Heart left ventricle (tissue), 16 donors: ENCODE measurements at regions not wholly inside any gene's neighbourhood (a gene's known extent, or its start where the extent isn't known, plus 50 kb on each side); places are given as distances from the start of the nearest gene placed in this dataset.

Source experiments
- ATAC-seq, 4 donors: fragments of 200-7000 bp; cut with Tn5 transposase; one replicate each; pipeline ENCODE4 v1.9.1; 2020 to 2022; ENCODE audit warnings: moderate library complexity in 4 of 4, mild to moderate bottlenecking in 3 of 4, moderate number of reproducible peaks in 1 of 4
- DNase-seq, 5 donors: peaks; one replicate each; pipeline ENCODE4 v3.0.0-alpha.2; 2020
- H3K27ac ChIP-seq, 12 donors: fragments of 200-600 bp; sonication (generic) in 4 of 12; one replicate each; pipeline versions ENCODE4 v1.5.0 to v1.8.0; 2016 to 2022; ENCODE audit warnings: mild to moderate bottlenecking in 2 of 12
- H3K27me3 ChIP-seq, 9 donors: fragments of 200-600 bp; sonication (generic) in 2 of 9; one replicate each; pipeline versions ENCODE4 v1.5.1 to v1.8.0; 2016 to 2022; ENCODE audit warnings: mild to moderate bottlenecking in 3 of 9
- H3K36me3 ChIP-seq, 9 donors: fragments of 200-600 bp; sonication (generic) in 2 of 9; one replicate each; pipeline versions ENCODE4 v1.5.0 to v1.8.0; 2018 to 2022; ENCODE audit warnings: mild to moderate bottlenecking in 2 of 9
- H3K4me1 ChIP-seq, 12 donors: fragments of 200-600 bp; sonication (generic) in 4 of 12; one replicate each; pipeline versions ENCODE4 v1.5.0 to v1.8.0; 2016 to 2022; ENCODE audit warnings: mild to moderate bottlenecking in 3 of 12
- H3K4me3 ChIP-seq, 12 donors: fragments of 200-600 bp; sonication (generic) in 4 of 12; one replicate each; pipeline versions ENCODE4 v1.5.0 to v1.8.0; 2017 to 2022; ENCODE audit warnings: mild to moderate bottlenecking in 9 of 12, moderate library complexity in 4 of 12
- H3K9me3 ChIP-seq, 12 donors: fragments of 200-600 bp; sonication (generic) in 4 of 12; one replicate each; pipeline versions ENCODE4 v1.5.0 to v1.8.0; 2016 to 2022; ENCODE audit warnings: mild to moderate bottlenecking in 1 of 12
- POLR2A ChIP-seq, 2 donors: fragments of 450-650 bp; IDR thresholded peaks; one replicate each; pipeline ENCODE4 v1.6.1; 2017; ENCODE audit warnings: antibody characterized with exemption in 2 of 2, mild to moderate bottlenecking in 2 of 2, moderate library complexity in 2 of 2
- WGBS, 4 donors: extraction: QIAGEN DNeasy Blood & Tissue Kit in 2 of 4; methylation state at CpG; one replicate each; pipeline versions ENCODE4 v1.1.5 to v1.1.7; 2013 to 2018; 5-methylcytosine and 5-hydroxymethylcytosine counted together
- intact Hi-C, 10 donors: fragments of 100-400 bp; cut with DNase I; formaldehyde crosslinking; loops; one replicate each; pipeline versions ENCODE4 v1.11.1 to v1.14.2; 2022
- TF ChIP-seq, protein P1 (sequence below), 12 donors: fragments of 200-600 bp; sonication (generic) in 4 of 12; IDR thresholded peaks; one replicate each; pipeline versions ENCODE4 v1.5.0 to v1.8.0; 2018 to 2022; ENCODE audit warnings: antibody characterized with exemption in 12 of 12, mild to moderate bottlenecking in 5 of 12
- donor health status: ischemic (EF 13 %, LVEDD 7.1; RV severe dilation, severe dysfunction).
- donor health status: healthy with polysubstance abuse.
- donor health status: DM: no; HTN: yes; CAD: no.
- donor health status: DM: no; HTN: no; CAD: no.
- donor health status: ischemic (EF 25% LVEDD 6.9; RV normal size, moderate dysfunction).
- donor health status: ischemic (EF 25% LVEDD 5.7; RV mildly dilated, moderate dysfunction).
- donor health status: healthy.
- donor health status: DM: yes; HTN: yes; CAD: no.
- donor health status: ischemic (EF 35%, LVEDD 5.7; RV mildly dilated, moderate dysfunction).
- donor health status: nonischemic (EF 11% LVEDD 7.7; RV severe dilation, severe dysfunction).
- donor health status: DM: yes; HTN: yes; CAD: no.
- donor health status: PGD.
- donor health status: ischemic (EF 29% LVEDD 5.4; RV normal size, mild dysfunction).
- donor health status: nonischemic (EF 23%, LVEDD 6.1; RV moderate dilation, normal function).

DNA sequence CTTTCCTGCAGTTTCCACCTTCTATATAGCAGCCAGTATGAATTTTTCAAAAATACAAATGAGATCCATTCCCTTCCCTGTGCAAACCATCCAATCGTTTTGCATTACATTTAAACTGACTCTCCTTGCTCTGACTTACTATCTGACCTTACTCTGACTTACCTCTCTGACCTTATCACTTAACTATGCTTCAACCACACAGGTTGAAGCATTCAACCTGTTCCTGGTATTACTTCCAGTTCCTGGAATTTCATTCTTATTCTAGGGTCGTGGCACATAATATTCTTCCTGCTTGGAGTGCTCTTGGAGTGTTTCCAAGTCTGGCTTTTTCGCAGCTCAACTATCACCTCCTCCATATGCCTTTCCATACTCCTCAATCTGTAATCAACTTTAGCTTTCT lies 850.6 kb upstream of the CHAC2 start:
- intact Hi-C loops, result no loop called here
- TF ChIP-seq, protein P1, sequence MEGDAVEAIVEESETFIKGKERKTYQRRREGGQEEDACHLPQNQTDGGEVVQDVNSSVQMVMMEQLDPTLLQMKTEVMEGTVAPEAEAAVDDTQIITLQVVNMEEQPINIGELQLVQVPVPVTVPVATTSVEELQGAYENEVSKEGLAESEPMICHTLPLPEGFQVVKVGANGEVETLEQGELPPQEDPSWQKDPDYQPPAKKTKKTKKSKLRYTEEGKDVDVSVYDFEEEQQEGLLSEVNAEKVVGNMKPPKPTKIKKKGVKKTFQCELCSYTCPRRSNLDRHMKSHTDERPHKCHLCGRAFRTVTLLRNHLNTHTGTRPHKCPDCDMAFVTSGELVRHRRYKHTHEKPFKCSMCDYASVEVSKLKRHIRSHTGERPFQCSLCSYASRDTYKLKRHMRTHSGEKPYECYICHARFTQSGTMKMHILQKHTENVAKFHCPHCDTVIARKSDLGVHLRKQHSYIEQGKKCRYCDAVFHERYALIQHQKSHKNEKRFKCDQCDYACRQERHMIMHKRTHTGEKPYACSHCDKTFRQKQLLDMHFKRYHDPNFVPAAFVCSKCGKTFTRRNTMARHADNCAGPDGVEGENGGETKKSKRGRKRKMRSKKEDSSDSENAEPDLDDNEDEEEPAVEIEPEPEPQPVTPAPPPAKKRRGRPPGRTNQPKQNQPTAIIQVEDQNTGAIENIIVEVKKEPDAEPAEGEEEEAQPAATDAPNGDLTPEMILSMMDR (IDR thresholded peaks at IDR 0.05), result no peak
- no peak for TF ChIP-seq POLR2A (IDR thresholded peaks at IDR 0.05)

DNA sequence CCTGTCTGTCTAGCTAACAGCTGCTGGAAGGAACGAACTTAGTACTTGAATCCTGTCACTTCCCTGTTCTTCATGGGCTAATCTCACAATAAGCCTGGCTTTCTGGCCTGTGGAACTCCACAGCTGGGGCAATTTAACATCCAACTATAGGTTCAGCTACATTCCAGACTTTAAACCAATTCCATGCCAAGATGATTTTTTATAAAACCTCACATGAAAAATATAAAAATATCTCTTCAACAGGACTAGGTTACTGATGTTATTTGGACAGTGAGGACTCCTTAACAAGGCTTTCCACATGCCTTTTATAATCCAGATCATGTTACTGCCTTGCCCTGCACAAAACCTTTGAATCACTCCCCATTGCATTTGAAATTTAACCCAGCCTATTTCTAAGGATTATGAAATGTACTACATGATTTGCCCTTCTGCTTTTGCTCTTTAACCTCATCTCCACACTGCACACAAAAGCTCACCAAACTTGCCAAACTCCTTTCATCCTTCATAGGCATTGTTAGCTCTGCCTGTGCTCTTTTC lies 863.2 kb upstream of the CHAC2 start:
- intact Hi-C loops, result no loop called here
- WGBS, 4 donors, result 21 to 31% (median 28%) methylated on average over 1 of the region's 1 CpG
- H3K4me1 ChIP-seq, result no peaks in the 10 kb centered on the region
- H3K36me3 ChIP-seq, result no peaks in the 10 kb centered on the region
- DNase-seq (no peak), ATAC-seq (no peak)
- TF ChIP-seq POLR2A (IDR thresholded peaks at IDR 0.05), result no peak
- TF ChIP-seq, protein P1 (IDR thresholded peaks at IDR 0.05), result no peak
- H3K4me3 ChIP-seq, result no peak overlapping the region
- H3K27me3 ChIP-seq, result no peaks in the 10 kb centered on the region
- peaks cover 0 to 41% (median 4%) of the 10 kb centered on the region in 12 donors for H3K9me3 ChIP-seq
- no peak overlapping the region for H3K27ac ChIP-seq

More for the DNA sequence above, 850.6 kb upstream of the CHAC2 start:
- ATAC-seq, result no peak
- H3K9me3 ChIP-seq, result no peaks in the 10 kb centered on the region
- no peaks in the 10 kb centered on the region for H3K27me3 ChIP-seq
- WGBS, 4 donors, result 29 to 37% (median 32%) methylated on average over 3 of the region's 3 CpGs
- no peak for DNase-seq
- H3K4me1 ChIP-seq, result no peaks in the 10 kb centered on the region
- no peak overlapping the region for H3K4me3 ChIP-seq
- no peak overlapping the region for H3K27ac ChIP-seq
- H3K36me3 ChIP-seq, result no peaks in the 10 kb centered on the region

DNA sequence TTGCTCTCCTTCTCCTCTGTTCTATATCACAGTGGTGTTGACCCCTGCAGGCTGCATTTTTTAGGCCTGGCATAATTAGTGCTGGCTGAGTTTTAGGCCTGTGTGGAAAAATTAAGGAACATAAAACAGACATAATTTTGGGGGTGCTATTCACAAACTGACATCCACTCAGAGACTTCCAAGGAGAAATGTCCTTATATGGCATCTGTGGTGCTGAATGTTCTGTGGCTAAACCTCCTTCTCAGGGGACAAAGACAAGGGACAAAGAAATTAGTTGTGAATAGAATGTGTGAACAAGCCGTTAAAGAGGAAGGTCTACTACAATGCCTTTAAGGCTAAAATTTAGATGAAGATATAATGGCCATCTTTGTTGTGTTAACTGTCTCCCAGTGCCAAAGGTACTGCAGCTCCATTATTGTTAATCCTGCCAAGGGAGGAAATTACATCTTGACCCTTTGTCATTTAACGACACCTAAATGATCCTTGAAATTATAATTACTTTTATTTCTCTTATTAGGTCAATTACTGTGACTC lies 870.0 kb upstream of the CHAC2 start:
- Histone ChIP-seq H3K4me1 (no peaks in the 10 kb centered on the region), H3K27ac (no peak overlapping the region), H3K27me3 (no peaks in the 10 kb centered on the region), H3K36me3 (no peaks in the 10 kb centered on the region), H3K4me3 (no peak overlapping the region), H3K9me3 (peaks cover 0 to 46% (median 13%) of the 10 kb centered on the region in 12 donors)
- intact Hi-C loops, result no loop called here
- no peak for ATAC-seq
- WGBS, 4 donors, result 72 to 84% (median 72%) methylated on average over 2 of the region's 2 CpGs
- no peak for TF ChIP-seq POLR2A (IDR thresholded peaks at IDR 0.05)
- TF ChIP-seq, protein P1 (IDR thresholded peaks at IDR 0.05), result no peak
- no peak for DNase-seq

DNA sequence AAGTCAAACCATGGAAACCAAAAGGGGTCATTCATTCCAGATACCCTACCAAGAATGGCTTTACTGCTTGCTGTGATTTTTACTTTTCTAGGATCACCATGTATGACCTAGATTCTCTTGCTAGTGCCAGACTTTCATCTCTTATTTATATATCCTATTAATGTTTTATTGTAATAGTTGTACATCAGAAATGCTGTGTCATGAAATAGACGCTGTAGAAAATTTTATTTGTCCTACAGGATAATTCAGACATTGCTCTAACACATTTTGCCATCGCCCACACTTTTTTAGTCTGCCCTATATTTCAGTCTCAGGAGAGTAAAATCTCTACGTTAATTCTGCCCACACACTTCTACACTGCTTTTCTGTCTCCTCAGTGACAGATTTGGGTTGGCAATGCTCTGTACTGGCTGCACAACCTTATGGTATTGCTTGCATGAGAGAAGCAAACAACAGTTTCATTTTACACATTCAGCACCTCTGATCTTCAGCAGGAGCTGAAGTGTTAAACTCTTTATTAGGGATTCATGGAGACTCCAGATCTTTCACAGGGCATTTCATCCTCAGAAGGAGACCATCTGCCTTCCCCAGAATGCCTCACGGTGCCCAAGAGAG lies 871.8 kb upstream of the CHAC2 start:
- Histone ChIP-seq H3K27me3 (no peaks in the 10 kb centered on the region), H3K27ac (no peak overlapping the region), H3K4me1 (no peaks in the 10 kb centered on the region), H3K9me3 (peaks cover 0 to 49% (median 16%) of the 10 kb centered on the region in 12 donors), H3K36me3 (no peaks in the 10 kb centered on the region), H3K4me3 (no peak overlapping the region)
- WGBS, 4 donors, result 63 to 74% (median 69%) methylated on average over 4 of the region's 4 CpGs
- ATAC-seq (no peak), DNase-seq (no peak)
- TF ChIP-seq, protein P1 (IDR thresholded peaks at IDR 0.05), result no peak
- no peak for TF ChIP-seq POLR2A (IDR thresholded peaks at IDR 0.05)
- intact Hi-C loops, result no loop called here
